AG04449 (cell line): ENCODE measurements at regions not wholly inside any gene's neighbourhood (a gene's known extent, or its start where the extent isn't known, plus 50 kb on each side); places are given as distances from the start of the nearest gene placed in this dataset.
"Not testable (repeated sequence)": the region's sequence is repeated elsewhere in the genome, so short reads cannot be mapped to it uniquely, and the experiment has no call there.

Experiments
- CTCF ChIA-PET: fragments of 350-600 bp; formaldehyde crosslinking; extraction: SDS; loops from one replicate; lab custom pipeline; 2021; ENCODE audit warnings: antibody characterized with exemption; lab: Yijun Ruan, JAX
- POLR2A ChIA-PET: fragments of 400-600, 350-600 bp; formaldehyde crosslinking; extraction: SDS; loops from one replicate; lab custom pipeline; 2020; ENCODE audit warnings: antibody characterized with exemption, inconsistent platforms; lab: Yijun Ruan, JAX
- DNase-seq: peaks from one replicate; pipeline ENCODE4 v3.0.0-alpha.2; 2010; ENCODE audit warnings: low read depth, low spot score
- H3K4me3 ChIP-seq: 2 replicates; pipeline ENCODE4 v1.5.1; 2011; ENCODE audit warnings: low read depth, mild to moderate bottlenecking, control low read depth, low read length
- CTCF ChIP-seq: IDR thresholded peaks from one replicate; pipeline ENCODE4 v1.5.1; 2011; ENCODE audit warnings: mild to moderate bottlenecking, moderate library complexity, low read length, control low read depth, inconsistent platforms; ENCODE audit not compliant: insufficient read depth; ENCODE audit errors: missing control alignments

DNA sequence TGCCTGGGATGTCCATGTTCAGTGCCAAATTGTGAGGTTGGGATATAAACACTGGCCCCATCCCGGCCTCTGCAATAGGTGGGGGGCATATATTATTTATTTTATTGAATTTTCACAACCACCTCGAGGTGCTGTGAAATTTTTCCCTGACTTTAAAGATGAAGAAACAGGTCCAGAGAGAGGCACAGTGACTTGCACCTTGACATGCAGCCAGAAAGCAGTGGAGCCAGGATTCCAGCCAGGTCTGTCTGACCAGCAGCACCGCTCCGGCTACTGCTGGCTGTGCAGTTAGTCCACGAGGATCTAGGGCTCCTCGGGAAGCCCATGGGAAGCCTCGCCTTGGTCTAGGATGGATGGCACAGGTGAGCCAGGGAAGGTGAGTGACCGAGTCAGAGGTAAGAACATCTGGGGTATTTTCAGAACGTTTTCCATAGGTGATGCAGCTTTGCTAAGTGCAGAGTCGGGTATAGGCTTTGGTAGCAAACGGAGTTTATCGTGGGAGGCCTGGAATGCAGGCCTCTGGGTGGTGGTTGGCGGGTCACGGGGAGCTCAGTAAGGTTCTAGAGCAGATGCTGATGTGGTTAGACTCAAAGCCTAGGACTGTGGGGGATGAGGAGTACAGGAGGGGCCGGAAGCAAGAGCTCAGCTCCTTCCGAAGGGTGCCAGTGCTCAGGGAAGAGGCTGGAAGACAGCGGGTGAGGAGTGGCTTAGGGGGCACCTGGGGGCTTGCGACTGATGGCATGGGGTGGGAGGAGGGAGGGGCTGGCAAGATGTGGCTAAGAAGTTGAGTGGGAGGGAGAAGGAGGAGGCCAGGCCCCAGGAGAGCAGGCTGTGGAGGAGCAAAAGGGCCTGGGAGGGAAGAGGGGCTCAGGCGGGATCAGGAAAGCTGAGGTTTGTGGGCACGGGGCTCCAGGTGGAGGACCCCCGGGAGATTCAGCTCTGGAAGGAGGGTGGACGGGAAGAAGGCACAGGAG lies 107.7 kb upstream of the LRPAP1 start:
- CTCF ChIA-PET, result no interaction called here
- DNase-seq, result no peak
- POLR2A ChIA-PET, result no interaction called here

GRCh38 chr4:3638080-3638795 lies 106.0 kb upstream of the LRPAP1 start:
- H3K4me3 ChIP-seq, result no peak overlapping the region
- no peak for TF ChIP-seq CTCF
- POLR2A ChIA-PET, result no interaction called here
- no peak for DNase-seq
- CTCF ChIA-PET, result no interaction called here

More for the DNA sequence above, 107.7 kb upstream of the LRPAP1 start:
- H3K4me3 ChIP-seq, result no peak overlapping the region
- TF ChIP-seq CTCF, result no peak

DNA sequence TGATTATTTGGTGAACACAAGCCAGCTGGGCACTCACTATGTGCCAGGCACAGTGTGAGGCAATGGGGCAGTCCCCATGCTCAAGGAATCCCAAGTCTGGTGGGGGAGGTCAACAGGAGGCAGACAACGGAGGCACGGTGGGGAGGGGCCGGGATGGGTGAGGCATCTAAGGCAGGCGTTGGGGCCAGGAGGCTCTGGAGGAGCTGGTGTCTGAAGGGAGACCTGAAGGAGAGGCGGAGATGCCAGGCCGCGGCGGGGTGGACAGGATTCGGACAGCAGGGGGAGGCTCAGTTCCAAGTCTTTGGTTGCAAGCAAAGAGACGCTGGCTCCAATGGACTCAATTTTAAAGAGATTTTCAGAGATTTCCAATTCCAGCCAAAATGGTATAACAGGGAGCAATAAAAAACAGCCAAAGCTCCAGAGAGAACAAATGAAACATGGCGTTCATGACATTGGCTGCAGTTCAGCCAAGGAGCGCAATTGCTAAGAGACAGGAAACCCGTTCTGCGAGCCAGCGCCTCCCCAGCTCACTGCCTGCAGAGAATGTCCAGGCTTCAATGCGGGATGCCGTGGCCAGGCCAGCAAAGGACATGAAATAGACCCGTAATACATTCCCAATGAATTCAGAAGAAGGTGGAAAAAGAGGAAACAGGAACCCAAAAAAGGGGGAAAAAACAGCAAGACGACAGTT lies 105.2 kb upstream of the LRPAP1 start:
- ChIA-PET POLR2A (no interaction called here), CTCF (no interaction called here)
- DNase-seq, result no peak
- no peak overlapping the region for H3K4me3 ChIP-seq
- no peak for TF ChIP-seq CTCF

- no peak overlapping the region for H3K4me3 ChIP-seq
- no peak for TF ChIP-seq CTCF
- no peak for DNase-seq
- ChIA-PET CTCF (no interaction called here), POLR2A (no interaction called here)
Observed at GRCh38 chr4:3636646-3637320, 104.6 kb upstream of the LRPAP1 start.

- CTCF ChIA-PET, POLR2A ChIA-PET, DNase-seq, H3K4me3 ChIP-seq: not testable (repeated sequence)
Observed at GRCh38 chr4:3636020-3636419, 103.8 kb upstream of the LRPAP1 start.
